DND-41 (cell line): ENCODE measurements at regions not wholly inside any gene's neighbourhood (a gene's known extent, or its start where the extent isn't known, plus 50 kb on each side); places are given as distances from the start of the nearest gene placed in this dataset.

Experiments used
- ATAC-seq: fragments of 200-7000 bp; cut with Tn5 transposase; 3 replicates; pipeline ENCODE4 v1.9.1; 2021; ENCODE audit warnings: low read depth; ENCODE audit not compliant: insufficient read depth
- DNase-seq: peaks from one replicate; pipeline ENCODE4 v3.0.0-alpha.2; 2020
- H2AFZ ChIP-seq: 2 replicates; pipeline ENCODE4 v1.6.0; 2012; ENCODE audit warnings: low read depth, low read length
- H3K27ac ChIP-seq: 2 replicates; pipeline ENCODE4 v1.5.1; 2012; ENCODE audit warnings: low read length, inconsistent platforms
- H3K27me3 ChIP-seq: fragments of 200-600 bp; sonication (generic); 2 replicates; pipeline ENCODE4 v1.6.0; 2012; ENCODE audit warnings: low read length, mild to moderate bottlenecking, inconsistent platforms; ENCODE audit not compliant: insufficient read depth, poor library complexity
- H3K36me3 ChIP-seq: 2 replicates; pipeline ENCODE4 v1.5.1; 2012; ENCODE audit warnings: low read length, inconsistent platforms; ENCODE audit not compliant: insufficient read depth
- H3K4me1 ChIP-seq: 2 replicates; pipeline ENCODE4 v1.5.1; 2012; ENCODE audit warnings: mild to moderate bottlenecking, low read length; ENCODE audit not compliant: insufficient read depth
- H3K4me2 ChIP-seq: 2 replicates; pipeline ENCODE4 v1.6.0; 2012; ENCODE audit warnings: mild to moderate bottlenecking, moderate library complexity, low read length, inconsistent platforms; ENCODE audit not compliant: insufficient read depth
- H3K4me3 ChIP-seq, 2 experiments: fragments of 200-600 bp in 1 of 2; shearing (Covaris generic) in 1 of 2; 2 replicates each; pipeline ENCODE4 v1.5.1; 2012 to 2016; ENCODE audit warnings: inconsistent platforms in 2 of 2, low read length in 2 of 2, mild to moderate bottlenecking in 2 of 2, low read depth in 1 of 2, moderate library complexity in 1 of 2
- H3K79me2 ChIP-seq: 2 replicates; pipeline ENCODE4 v1.6.0; 2012; ENCODE audit warnings: low read length, inconsistent platforms; ENCODE audit not compliant: insufficient read depth
- H3K9ac ChIP-seq: 2 replicates; pipeline ENCODE4 v1.6.0; 2012; ENCODE audit warnings: low read depth, mild to moderate bottlenecking, inconsistent platforms, low read length, moderate library complexity
- H3K9me3 ChIP-seq: 2 replicates; pipeline ENCODE4 v1.5.1; 2012; ENCODE audit warnings: low read length, moderate library complexity, mild to moderate bottlenecking, inconsistent platforms; ENCODE audit not compliant: insufficient read depth, severe bottlenecking
- H4K20me1 ChIP-seq: 2 replicates; pipeline ENCODE4 v1.6.0; 2012; ENCODE audit warnings: low read length; ENCODE audit not compliant: insufficient read depth
- CTCF ChIP-seq: IDR thresholded peaks from 2 replicates; pipeline ENCODE4 v1.5.1; 2012; ENCODE audit warnings: borderline replicate concordance, low read length, moderate library complexity, mild to moderate bottlenecking; ENCODE audit not compliant: poor library complexity, severe bottlenecking; ENCODE audit errors: extremely low read depth
- EZH2 ChIP-seq: IDR thresholded peaks from 3 replicates; pipeline ENCODE4 v1.6.1; 2012; ENCODE audit warnings: borderline replicate concordance, low read depth, mild to moderate bottlenecking, moderate library complexity, low read length, inconsistent platforms; ENCODE audit not compliant: severe bottlenecking

DNA sequence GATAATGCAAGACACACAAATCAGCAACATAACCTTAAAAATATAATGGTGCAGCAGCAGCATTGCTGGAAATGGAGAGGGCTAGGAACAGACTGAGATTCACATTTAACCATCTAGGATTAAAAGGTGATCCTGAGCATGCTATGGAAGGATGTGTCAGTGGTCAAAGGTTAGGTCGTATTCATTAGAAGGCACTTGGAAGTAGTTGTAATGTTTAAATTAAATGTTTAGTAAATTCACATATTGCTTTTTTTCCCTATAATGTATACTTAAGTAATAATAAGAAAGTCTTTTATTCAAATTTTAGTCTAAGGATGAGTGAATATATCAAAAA lies 368.6 kb upstream of the PDE3A start:
- Histone ChIP-seq H4K20me1 (no peaks in the 10 kb centered on the region), H3K4me2 (no peak overlapping the region), H3K9ac (no peak overlapping the region), H3K27ac (no peak overlapping the region), H3K79me2 (no peaks in the 10 kb centered on the region), H3K4me1 (no peaks in the 10 kb centered on the region), H3K27me3 (no peaks in the 10 kb centered on the region), H3K4me3 (no peak overlapping the region), H3K36me3 (no peaks in the 10 kb centered on the region), H2AFZ (no peak overlapping the region), H3K9me3 (no peaks in the 10 kb centered on the region)
- ATAC-seq: no peak
- DNase-seq: no peak
- TF ChIP-seq EZH2 (no peak), CTCF (no peak)

DNA sequence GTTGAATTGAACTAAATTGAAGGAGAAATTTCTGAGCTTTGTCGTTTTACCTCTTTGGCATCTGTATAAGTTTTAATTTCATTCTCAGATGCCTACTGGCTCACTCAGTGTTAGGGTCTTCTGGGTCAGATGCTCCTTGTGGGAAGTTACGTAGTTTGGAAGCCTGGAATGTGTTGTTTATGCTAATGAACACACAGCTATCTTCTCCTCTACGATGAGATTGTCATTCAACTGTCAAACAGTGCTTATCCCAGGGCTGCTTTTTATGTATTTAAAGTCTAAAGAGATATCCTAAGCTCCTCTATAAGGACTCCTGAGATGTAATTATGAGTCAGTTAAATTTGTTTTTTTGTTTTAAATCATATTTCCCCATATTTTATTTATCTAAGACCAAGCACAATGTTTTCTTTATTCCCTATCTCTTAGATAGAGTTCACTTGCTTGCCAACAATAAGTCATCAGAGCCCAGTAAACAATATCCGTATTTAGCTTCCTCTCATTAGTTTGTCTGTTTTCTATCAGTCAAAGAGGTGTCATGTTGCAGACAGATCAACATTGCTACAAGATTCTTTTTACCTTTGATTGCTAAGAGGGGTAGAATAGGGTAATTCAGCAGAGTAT lies 368.0 kb upstream of the PDE3A start:
- Histone ChIP-seq H3K4me3 (no peak overlapping the region), H3K9ac (no peak overlapping the region), H3K9me3 (no peaks in the 10 kb centered on the region), H3K79me2 (no peaks in the 10 kb centered on the region), H3K4me2 (no peak overlapping the region), H3K36me3 (no peaks in the 10 kb centered on the region), H3K27ac (no peak overlapping the region), H2AFZ (no peak overlapping the region), H3K4me1 (no peaks in the 10 kb centered on the region), H4K20me1 (no peaks in the 10 kb centered on the region), H3K27me3 (no peaks in the 10 kb centered on the region)
- ATAC-seq (no peak), DNase-seq (no peak)
- TF ChIP-seq EZH2: no peak
- no peak for TF ChIP-seq CTCF

GRCh38 chr12:20003252-20003651 lies 365.1 kb upstream of the PDE3A start:
- no peaks in the 10 kb centered on the region for H3K36me3 ChIP-seq
- H2AFZ ChIP-seq: no peak overlapping the region
- ATAC-seq (no peak), DNase-seq (no peak)
- H3K4me2 ChIP-seq: no peak overlapping the region
- H3K9me3 ChIP-seq: no peaks in the 10 kb centered on the region
- TF ChIP-seq EZH2: no peak
- TF ChIP-seq CTCF: no peak
- H3K27ac ChIP-seq: no peak overlapping the region
- no peak overlapping the region for H3K4me3 ChIP-seq
- H3K27me3 ChIP-seq: no peaks in the 10 kb centered on the region
- no peaks in the 10 kb centered on the region for H3K79me2 ChIP-seq
- H4K20me1 ChIP-seq: no peaks in the 10 kb centered on the region
- H3K4me1 ChIP-seq: no peaks in the 10 kb centered on the region
- no peak overlapping the region for H3K9ac ChIP-seq

- Histone ChIP-seq H3K27me3 (no peaks in the 10 kb centered on the region), H3K36me3 (no peaks in the 10 kb centered on the region), H2AFZ (no peak overlapping the region), H3K9ac (no peak overlapping the region), H3K4me3 (no peak overlapping the region), H3K4me2 (no peak overlapping the region), H3K9me3 (no peaks in the 10 kb centered on the region), H3K27ac (no peak overlapping the region), H3K79me2 (no peaks in the 10 kb centered on the region), H4K20me1 (no peaks in the 10 kb centered on the region), H3K4me1 (no peaks in the 10 kb centered on the region)
- DNase-seq (no peak), ATAC-seq (no peak)
- TF ChIP-seq CTCF (no peak), EZH2 (no peak)
These were observed 363.4 kb upstream of the PDE3A start for GRCh38 chr12:20004952-20005351.
